Psoas muscle (tissue), 7 donors: ENCODE measurements at regions not wholly inside any gene's neighbourhood (a gene's known extent, or its start where the extent isn't known, plus 50 kb on each side); places are given as distances from the start of the nearest gene placed in this dataset.

Source experiments
- ATAC-seq, 4 donors: fragments of 200-7000 bp; cut with Tn5 transposase; one replicate each; pipeline ENCODE4 v1.9.1; 2020; ENCODE audit warnings: moderate library complexity in 3 of 4, mild to moderate bottlenecking in 2 of 4
- DNase-seq, 2 donors: peaks; one replicate each; pipeline ENCODE4 v3.0.0-alpha.2; 2020
- H3K27ac ChIP-seq: fragments of 200-600 bp; one replicate; pipeline ENCODE4 v1.8.0; 2022
- H3K27me3 ChIP-seq, 3 donors: fragments of 200-600 bp in 1 of 3; one replicate each; pipeline versions ENCODE4 v1.6.1 to v1.8.0; 2013 to 2022; ENCODE audit warnings: low read length in 2 of 3, mild to moderate bottlenecking in 2 of 3, moderate library complexity in 1 of 3; ENCODE audit not compliant: insufficient read depth in 3 of 3
- H3K36me3 ChIP-seq, 2 donors: fragments of 200-600 bp in 1 of 2; one replicate each; pipeline versions ENCODE4 v1.6.1 to v1.8.0; 2013 to 2022; ENCODE audit warnings: low read depth in 1 of 2, mild to moderate bottlenecking in 1 of 2, moderate library complexity in 1 of 2; ENCODE audit not compliant: insufficient read depth in 1 of 2
- H3K4me1 ChIP-seq: fragments of 200-600 bp; one replicate; pipeline ENCODE4 v1.8.0; 2022
- H3K4me3 ChIP-seq: fragments of 200-600 bp; one replicate; pipeline ENCODE4 v1.8.0; 2022; ENCODE audit warnings: mild to moderate bottlenecking
- H3K9me3 ChIP-seq: fragments of 200-600 bp; one replicate; pipeline ENCODE4 v1.8.0; 2022
- CTCF ChIP-seq: fragments of 200-600 bp; IDR thresholded peaks from one replicate; pipeline ENCODE4 v1.8.0; 2022; ENCODE audit warnings: antibody characterized with exemption
- WGBS, 3 donors: extraction: QIAGEN DNeasy Blood & Tissue Kit; methylation state at CpG; one replicate each; pipeline versions ENCODE4 v1.1.6 to v1.1.7; 2013; 5-methylcytosine and 5-hydroxymethylcytosine counted together
- intact Hi-C, 2 donors: fragments of 100-400 bp; cut with DNase I; formaldehyde crosslinking; loops; one replicate each; pipeline versions ENCODE4 v1.11.0 to v1.14.2; 2022
- donor health status: healthy with polysubstance abuse.
- donor health status: DM: no; HTN: no; CAD: no; lungs with moderate emphysema.
- donor health status: Bipolar disorder and iron deficiency.
- donor health status: healthy.
- donor health status: DM: yes; HTN: yes; CAD: no.
- donor health status: DM: no; HTN: no; CAD: no.
- donor health status: DM: yes; HTN: yes; CAD: no.

- intact Hi-C loops = no loop called here
Observed at GRCh38 chr2:239605976-239606375, 205.2 kb upstream of the HDAC4 start.

GRCh38 chr2:239605409-239605808 is 204.6 kb upstream of the HDAC4 start:
- Histone ChIP-seq H3K9me3 (no peaks in the 10 kb centered on the region), H3K4me3 (no peak overlapping the region), H3K4me1 (no peaks in the 10 kb centered on the region), H3K27me3 (no peaks in the 10 kb centered on the region), H3K27ac (no peak overlapping the region), H3K36me3 (no peaks in the 10 kb centered on the region)
- no peak for TF ChIP-seq CTCF
- no peak for DNase-seq
- no peak for ATAC-seq
- 75 to 86% (median 81%) methylated on average over 6 of the region's 6 CpGs for WGBS, 3 donors
- intact Hi-C loops = no loop called here

More at GRCh38 chr2:239605976-239606375, 205.2 kb upstream of the HDAC4 start:
- peak in 1 of 4 donors; percentile 32 for ATAC-seq
- H3K4me3 ChIP-seq = no peak overlapping the region
- H3K4me1 ChIP-seq = no peaks in the 10 kb centered on the region
- H3K36me3 ChIP-seq = no peaks in the 10 kb centered on the region
- H3K27me3 ChIP-seq = no peaks in the 10 kb centered on the region
- no peak for DNase-seq
- H3K9me3 ChIP-seq = no peaks in the 10 kb centered on the region
- TF ChIP-seq CTCF = no peak
- no peak overlapping the region for H3K27ac ChIP-seq
- WGBS, 3 donors = 41 to 47% (median 45%) methylated on average over 5 of the region's 5 CpGs

GRCh38 chr2:239604861-239605260 is 204.0 kb upstream of the HDAC4 start:
- no peaks in the 10 kb centered on the region for H3K27me3 ChIP-seq
- H3K36me3 ChIP-seq = no peaks in the 10 kb centered on the region
- H3K9me3 ChIP-seq = no peaks in the 10 kb centered on the region
- H3K4me1 ChIP-seq = no peaks in the 10 kb centered on the region
- H3K4me3 ChIP-seq = no peak overlapping the region
- intact Hi-C loops = no loop called here
- H3K27ac ChIP-seq = no peak overlapping the region
- 84 to 95% (median 85%) methylated on average over 5 of the region's 5 CpGs for WGBS, 3 donors
- ATAC-seq = no peak
- DNase-seq = no peak
- TF ChIP-seq CTCF = no peak

- Histone ChIP-seq H3K36me3 (no peaks in the 10 kb centered on the region), H3K27ac (no peak overlapping the region), H3K4me1 (no peaks in the 10 kb centered on the region), H3K4me3 (no peak overlapping the region), H3K9me3 (no peaks in the 10 kb centered on the region), H3K27me3 (no peaks in the 10 kb centered on the region)
- TF ChIP-seq CTCF = no peak
- intact Hi-C loops = no loop called here
- ATAC-seq = no peak
- WGBS, 3 donors = 86 to 88% (median 87%) methylated on average over 11 of the region's 11 CpGs
- peak in 1 of 2 donors; percentile 26 for DNase-seq
Observed at GRCh38 chr2:239603411-239604356, 202.9 kb upstream of the HDAC4 start.
